IMR-90 (cell line): ENCODE measurements at regions not wholly inside any gene's neighbourhood (a gene's known extent, or its start where the extent isn't known, plus 50 kb on each side); places are given as distances from the start of the nearest gene placed in this dataset.

Experiments used
- CTCF ChIP-seq: conservative IDR thresholded peaks from 2 replicates; pipeline ENCODE4 v1.5.1; 2012; ENCODE audit warnings: mild to moderate bottlenecking, low read depth, low read length, improper control_type of control experiment
- MAFK ChIP-seq: IDR thresholded peaks from 2 replicates; pipeline ENCODE4 v1.6.1; 2012; ENCODE audit warnings: low read depth, low read length, improper control_type of control experiment
- MAZ ChIP-seq: IDR thresholded peaks from 2 replicates; pipeline ENCODE4 v1.6.1; 2012; ENCODE audit warnings: low read depth, mild to moderate bottlenecking, low read length, improper control_type of control experiment, moderate library complexity, borderline replicate concordance
- NFE2L2 ChIP-seq: fragments of 150-350 bp; IDR thresholded peaks from 2 replicates; pipeline ENCODE4 v1.6.1; 2016; ENCODE audit warnings: low read depth, mild to moderate bottlenecking, low read length
- POLR2A ChIP-seq: IDR thresholded peaks from 2 replicates; pipeline ENCODE4 v1.6.1; 2012; ENCODE audit warnings: mild to moderate bottlenecking, low read depth, low read length
- RAD21 ChIP-seq: IDR thresholded peaks from 2 replicates; pipeline ENCODE4 v1.6.1; 2012; ENCODE audit warnings: low read length, improper control_type of control experiment
- SMC3 ChIP-seq: fragments of 150-350 bp; IDR thresholded peaks from 2 replicates; pipeline ENCODE4 v1.6.1; 2016; ENCODE audit warnings: low read depth, mild to moderate bottlenecking, antibody characterized with exemption, low read length, moderate library complexity
- USF2 ChIP-seq: fragments of 150-350 bp; IDR thresholded peaks from 2 replicates; pipeline ENCODE4 v1.6.1; 2017; ENCODE audit warnings: mild to moderate bottlenecking, antibody characterized with exemption, low read length, low read depth

- TF ChIP-seq USF2 (no peak), CTCF (no peak), POLR2A (no peak), SMC3 (no peak), MAZ (no peak), NFE2L2 (no peak), RAD21 (no peak), MAFK (no peak)
These were observed 546.5 kb downstream of the EDEM1 start for GRCh38 chr3:5733995-5734394.
